Gastrocnemius medialis (tissue), 4 donors: ENCODE measurements at regions not wholly inside any gene's neighbourhood (a gene's known extent, or its start where the extent isn't known, plus 50 kb on each side); places are given as distances from the start of the nearest gene placed in this dataset.

Experiments
- CTCF ChIP-seq, 5 experiments: fragments of 450-650 bp in 3 of 5; fragments of 200-600 bp in 2 of 5; sonication (generic) in 2 of 5; IDR thresholded peaks in 4 of 5; conservative IDR thresholded peaks in 1 of 5; 1 replicate in 4 of 5; 2 replicates in 1 of 5; pipeline ENCODE4 v1.5.1; 2016 to 2019; ENCODE audit warnings: antibody characterized with exemption in 5 of 5, mild to moderate bottlenecking in 3 of 5, moderate library complexity in 3 of 5
- POLR2A ChIP-seq, 2 donors: fragments of 450-650 bp; IDR thresholded peaks; one replicate each; pipeline ENCODE4 v1.6.1; 2017; ENCODE audit warnings: antibody characterized with exemption in 2 of 2, mild to moderate bottlenecking in 2 of 2, moderate library complexity in 2 of 2

GRCh38 chr12:84689638-84690037, 223.0 kb downstream of the SLC6A15 start:
- TF ChIP-seq CTCF (IDR thresholded peaks at IDR 0.05 in 4 of 5, conservative IDR thresholded peaks at IDR 0.05 in 1 of 5) (no peak), POLR2A (IDR thresholded peaks at IDR 0.05) (no peak)
